K562 (cell line): ENCODE measurements at regions not wholly inside any gene's neighbourhood (a gene's known extent, or its start where the extent isn't known, plus 50 kb on each side); places are given as distances from the start of the nearest gene placed in this dataset.

Experiments
- ATAC-seq: fragments of 200-7000 bp; cut with Tn5 transposase; 3 replicates; pipeline ENCODE4 v1.9.1; 2020; ENCODE audit warnings: moderate library complexity
- BruUV-seq: library from RNA; stranded (reverse); fragments of 400-500 nt; replicated peaks from 2 replicates; lab custom pipeline; 2021; lab: Mats Ljungman, UMichigan
- CTCF ChIA-PET: fragments of 300-600 bp; formaldehyde crosslinking; extraction: SDS; loops from one replicate; lab custom pipeline; 2021; ENCODE audit warnings: low intra/inter-chr PET ratio; lab: Yijun Ruan, JAX
- POLR2A ChIA-PET: fragments of 300-600, 350-650 bp; sonication (Branson Sonifier 250); formaldehyde crosslinking; extraction: SDS; loops from one replicate; lab custom pipeline; 2021; ENCODE audit warnings: antibody characterized with exemption, inconsistent platforms; lab: Yijun Ruan, JAX
- DNase-seq, 4 experiments: peaks; one replicate each; pipeline versions ENCODE4 v3.0.0 to v3.0.0-alpha.2; 2011 to 2018; ENCODE audit warnings: low spot score in 3 of 4, mixed read lengths in 3 of 4; ENCODE audit errors: extremely low read depth in 1 of 4
- FAIRE-seq: peaks from 2 replicates; lab custom pipeline; 2011; peaks lifted over from hg19 to GRCh38; lab: Jason Lieb, UNC
- H2AFZ ChIP-seq: 2 replicates; pipeline ENCODE4 v1.6.0; 2011; ENCODE audit warnings: low read depth, low read length, control low read depth, inconsistent platforms
- H3K27ac ChIP-seq: fragments of 200-600 bp; 3 replicates; pipeline ENCODE4 v1.8.0; 2011; ENCODE audit warnings: low read depth, mild to moderate bottlenecking, control low read depth, inconsistent platforms, low read length, moderate library complexity, mixed read lengths; ENCODE audit errors: extremely low read depth
- H3K27me3 ChIP-seq, 2 experiments: fragments of 300-600 bp in 1 of 2; 2 replicates in 1 of 2; 3 replicates in 1 of 2; pipeline versions ENCODE4 v1.6.0 to v1.8.0; 2011; ENCODE audit warnings: inconsistent platforms in 2 of 2, low read length in 2 of 2, mild to moderate bottlenecking in 1 of 2, mixed read lengths in 1 of 2, moderate library complexity in 1 of 2; ENCODE audit not compliant: control insufficient read depth in 2 of 2, insufficient read depth in 2 of 2
- H3K36me3 ChIP-seq: fragments of 300-600 bp; 3 replicates; pipeline ENCODE4 v1.8.0; 2011; ENCODE audit warnings: mild to moderate bottlenecking, low read length, inconsistent platforms; ENCODE audit not compliant: control insufficient read depth, insufficient read depth
- H3K4me1 ChIP-seq, 2 experiments: fragments of 200-600 bp in 1 of 2; replicated peaks in 1 of 2; 2 replicates in 1 of 2; 3 replicates in 1 of 2; pipeline versions ENCODE4 v1.5.1 to v1.8.0; 2011; ENCODE audit warnings: inconsistent platforms in 2 of 2, low read length in 2 of 2, mild to moderate bottlenecking in 1 of 2, mixed read lengths in 1 of 2, moderate library complexity in 1 of 2; ENCODE audit not compliant: control insufficient read depth in 2 of 2, insufficient read depth in 2 of 2
- H3K4me2 ChIP-seq: 2 replicates; pipeline ENCODE4 v1.6.1; 2011; ENCODE audit warnings: low read length, control low read depth, inconsistent platforms, mixed read lengths; ENCODE audit not compliant: insufficient read depth
- H3K4me3 ChIP-seq: fragments of 200-600 bp; sonication (generic), shearing (Covaris generic); 2 replicates; pipeline ENCODE4 v1.5.1; 2016; ENCODE audit warnings: control low read depth, inconsistent platforms
- H3K79me2 ChIP-seq: fragments of 200-600 bp; 3 replicates; pipeline ENCODE4 v1.8.0; 2011; ENCODE audit warnings: low read length, inconsistent platforms; ENCODE audit not compliant: control insufficient read depth, insufficient read depth
- H3K9ac ChIP-seq, 2 experiments: 2 replicates each; pipeline versions ENCODE4 v1.6.0 to v1.6.1; 2011; ENCODE audit warnings: low read depth in 2 of 2, low read length in 2 of 2, control low read depth in 1 of 2, inconsistent platforms in 1 of 2, mild to moderate bottlenecking in 1 of 2, mixed read lengths in 1 of 2; ENCODE audit not compliant: insufficient read depth in 1 of 2
- H3K9me1 ChIP-seq: one replicate; pipeline ENCODE4 v1.6.0; 2011; ENCODE audit warnings: inconsistent platforms, mild to moderate bottlenecking, low read length, moderate library complexity; ENCODE audit not compliant: control insufficient read depth, insufficient read depth
- H3K9me3 ChIP-seq: replicated peaks from 2 replicates; pipeline ENCODE4 v1.5.1; 2011; ENCODE audit warnings: low read depth, low read length, inconsistent platforms; ENCODE audit not compliant: control insufficient read depth, insufficient read depth
- H4K20me1 ChIP-seq: replicated peaks from 2 replicates; pipeline ENCODE4 v1.6.1; 2011; ENCODE audit warnings: low read length, inconsistent platforms, mixed read lengths; ENCODE audit not compliant: control insufficient read depth, insufficient read depth
- CHCHD3 ChIP-seq: fragments of 250-450 bp; sonication (Bioruptor Pico); IDR thresholded peaks from 2 replicates; pipeline ENCODE4 v2.1.2; 2022; ENCODE audit warnings: mild to moderate bottlenecking
- CXXC5 ChIP-seq: fragments of 250-450 bp; sonication (Bioruptor Pico); IDR thresholded peaks from 2 replicates; pipeline ENCODE4 v1.8.0; 2022; ENCODE audit warnings: inconsistent platforms, mild to moderate bottlenecking, moderate library complexity
- EZH2 ChIP-seq: IDR thresholded peaks from 2 replicates; pipeline ENCODE4 v1.6.1; 2012; ENCODE audit warnings: low read depth, mild to moderate bottlenecking, inconsistent platforms, low read length, borderline replicate concordance
- GTF2B ChIP-seq: IDR thresholded peaks from 2 replicates; pipeline ENCODE4 v1.6.1; 2011; ENCODE audit not compliant: insufficient read length; ENCODE audit errors: extremely low read depth
- HNRNPK ChIP-seq: fragments of 200-400 bp; formaldehyde crosslinking; IDR thresholded peaks from one replicate; pipeline ENCODE4 v1.6.1; 2018; ENCODE audit warnings: mild to moderate bottlenecking, low read depth, low read length; ENCODE audit not compliant: poor library complexity, severe bottlenecking
- JUND ChIP-seq, 2 experiments: IDR thresholded peaks; 2 replicates in 1 of 2; 3 replicates in 1 of 2; pipeline ENCODE4 v1.6.1; 2011; ENCODE audit warnings: borderline replicate concordance in 2 of 2, low read depth in 2 of 2, low read length in 2 of 2, improper control_type of control experiment in 1 of 2, missing biosample characterization in 1 of 2, missing genetic modification characterization in 1 of 2, missing genetic modification reagents in 1 of 2
- MLX ChIP-seq, 2 experiments: fragments of 450-650 bp in 1 of 2; sonication (generic) in 1 of 2; formaldehyde crosslinking; conservative IDR thresholded peaks; 2 replicates each; pipeline versions ENCODE4 v1.4.0 to v1.8.1; 2020 to 2022; ENCODE audit warnings: mild to moderate bottlenecking in 1 of 2, missing genetic modification reagents in 1 of 2
- MXI1 ChIP-seq: IDR thresholded peaks from 2 replicates; pipeline ENCODE4 v1.6.1; 2011; ENCODE audit warnings: low read depth, mild to moderate bottlenecking, improper control_type of control experiment, low read length
- NKRF ChIP-seq: fragments of 450-650 bp; IDR thresholded peaks from 2 replicates; pipeline ENCODE4 v1.6.1; 2016; ENCODE audit warnings: borderline replicate concordance
- NONO ChIP-seq, 2 experiments: fragments of 200-400 bp in 1 of 2; fragments of 450-650 bp in 1 of 2; formaldehyde crosslinking in 1 of 2; IDR thresholded peaks; 2 replicates each; pipeline ENCODE4 v1.6.1; 2017; ENCODE audit warnings: low read depth in 2 of 2, mild to moderate bottlenecking in 2 of 2, moderate library complexity in 2 of 2, low read length in 1 of 2
- POLR2G ChIP-seq: fragments of 200-400 bp; formaldehyde crosslinking; IDR thresholded peaks from 2 replicates; pipeline ENCODE4 v1.6.1; 2017; ENCODE audit warnings: low read depth, mild to moderate bottlenecking, antibody characterized with exemption, low read length, moderate library complexity
- RFX5 ChIP-seq: IDR thresholded peaks from 2 replicates; pipeline ENCODE4 v1.6.1; 2011; ENCODE audit warnings: low read depth, mild to moderate bottlenecking, improper control_type of control experiment, low read length
- RUNX1 ChIP-seq: sonication (generic); IDR thresholded peaks from 2 replicates; pipeline ENCODE4 v1.6.1; 2016; ENCODE audit warnings: antibody characterized with exemption, low read depth
- ZKSCAN1 ChIP-seq: fragments of 150-350 bp; IDR thresholded peaks from 2 replicates; pipeline ENCODE4 v1.6.1; 2016; ENCODE audit warnings: low read depth, low read length
- ZNF280A ChIP-seq: fragments of 450-650 bp; IDR thresholded peaks from 2 replicates; pipeline ENCODE4 v1.6.1; 2018; ENCODE audit warnings: mild to moderate bottlenecking, low read depth; ENCODE audit not compliant: partially characterized antibody
- ZNF589 ChIP-seq: fragments of 200-800 bp; sonication (Bioruptor generic); IDR thresholded peaks from 2 replicates; pipeline ENCODE4 v1.6.1; 2016; ENCODE audit warnings: low read depth, missing genetic modification characterization, missing compliant biosample characterization
- ZNF696 ChIP-seq: fragments of 250-450 bp; sonication (Bioruptor Pico); conservative IDR thresholded peaks from 2 replicates; pipeline ENCODE4 v1.4.0; 2020; ENCODE audit warnings: mild to moderate bottlenecking, moderate library complexity
- WGBS: fragments of 100-300 bp; shearing (Covaris generic); methylation state at CpG from one replicate; pipeline ENCODE4 v1.1.6; 2016; ENCODE audit warnings: low coverage, mixed read lengths; ENCODE audit not compliant: insufficient coverage; ENCODE audit errors: missing lambda C conversion rate; 5-methylcytosine and 5-hydroxymethylcytosine counted together
- in situ Hi-C: fragments of 300-500 bp; cut with MboI; formaldehyde crosslinking; loops from 4 replicates; pipeline ENCODE4 v1.15.0; 2018; ENCODE audit warnings: inconsistent platforms, mixed read lengths
- intact Hi-C: fragments of 100-400 bp; cut with micrococcal nuclease; formaldehyde crosslinking; loops from 2 replicates; pipeline ENCODE4 v1.14.2; 2022

GRCh38 chr6:144690133-144690532 lies 405.0 kb downstream of the UTRN start (continued):
- TF ChIP-seq ZNF280A (no peak), CHCHD3 (CRISPR knock-in tag) (no peak)

- Histone ChIP-seq H4K20me1 (no peaks in the 10 kb centered on the region), H3K79me2 (no peaks in the 10 kb centered on the region), H3K4me1 (no peaks in the 10 kb centered on the region), H3K36me3 (no peaks in the 10 kb centered on the region), H3K4me2 (no peak overlapping the region), H3K9me3 (no peaks in the 10 kb centered on the region), H3K9me1 (no peaks in the 10 kb centered on the region), H3K27ac (no peak overlapping the region), H3K27me3 (no peaks in the 10 kb centered on the region), H3K4me3 (no peak overlapping the region), H2AFZ (no peak overlapping the region), H3K9ac (no peak overlapping the region)
- BruUV-seq, result no TSS peak
- no peak for DNase-seq
- in situ Hi-C loops, result no loop called here
- CTCF ChIA-PET, result no interaction called here
- ATAC-seq, result no peak
- POLR2A ChIA-PET, result no interaction called here
- intact Hi-C loops, result no loop called here
- WGBS, result 17% methylated on average over 4 of the region's 4 CpGs
- FAIRE-seq, result no peak
- TF ChIP-seq EZH2 (no peak), POLR2G (no peak), NKRF (no peak), JUND (IDR thresholded peaks at IDR 0.05; ENCODE audit: borderline replicate concordance, low read depth, low read length) (no peak), JUND (tag; IDR thresholded peaks at IDR 0.05; ENCODE audit: borderline replicate concordance, low read depth, low read length) (no peak), NONO (IDR thresholded peaks at IDR 0.05; ENCODE audit: low read depth in 2 of 2, low read length in 1 of 2) (no peak), ZNF696 (no peak), ZKSCAN1 (no peak), GTF2B (no peak), ZNF589 (CRISPR knock-in tag) (no peak), CXXC5 (CRISPR knock-in tag) (no peak), HNRNPK (no peak), MLX (CRISPR knock-in tag; conservative IDR thresholded peaks at IDR 0.05) (no peak), MXI1 (no peak), RFX5 (no peak), RUNX1 (no peak)
These were observed 405.5 kb downstream of the UTRN start for GRCh38 chr6:144690666-144691065.
